ENCODE measurements at regions not wholly inside any gene's neighbourhood (a gene's known extent, or its start where the extent isn't known, plus 50 kb on each side); places are given as distances from the start of the nearest gene placed in this dataset.
A peak's percentile ranks its signal among the peaks of the same experiment; 100 is the strongest.

- no peak for DNase-seq
Measured at GRCh38 chr6:105990151-105990550, 96.0 kb upstream of the PRDM1 start.

- no peak for DNase-seq
Measured at GRCh38 chr6:105988812-105989577, 97.1 kb upstream of the PRDM1 start.

- DNase-seq = no peak
Measured at GRCh38 chr6:105988321-105988720, 97.8 kb upstream of the PRDM1 start.

- no peak for DNase-seq
Measured at GRCh38 chr6:105987516-105987915, 98.6 kb upstream of the PRDM1 start.

- no peak for DNase-seq
Measured at GRCh38 chr6:105986998-105987397, 99.1 kb upstream of the PRDM1 start.

GRCh38 chr6:105985816-105986632, 100.1 kb upstream of the PRDM1 start:
- DNase-seq = no peak

GRCh38 chr6:105985098-105985815, 100.9 kb upstream of the PRDM1 start:
- no peak for DNase-seq

- no peak for DNase-seq
Measured at GRCh38 chr6:105983763-105984162, 102.4 kb upstream of the PRDM1 start.

- DNase-seq = no peak
Measured at GRCh38 chr6:105982761-105983540, 103.2 kb upstream of the PRDM1 start.

GRCh38 chr6:105981888-105982358, 104.2 kb upstream of the PRDM1 start:
- DNase-seq = no peak

- peak; percentile 30 for DNase-seq
Measured at GRCh38 chr6:105981002-105981887, 104.9 kb upstream of the PRDM1 start.

- DNase-seq = no peak
Measured at GRCh38 chr6:105978974-105979373, 107.2 kb upstream of the PRDM1 start.

GRCh38 chr6:105977934-105978504, 108.1 kb upstream of the PRDM1 start:
- DNase-seq = no peak

GRCh38 chr6:105974986-105975385, 111.2 kb upstream of the PRDM1 start:
- no peak for DNase-seq

GRCh38 chr6:105972440-105972839, 113.7 kb upstream of the PRDM1 start:
- DNase-seq = no peak

- DNase-seq = no peak
Measured at GRCh38 chr6:105968603-105969333, 117.4 kb upstream of the PRDM1 start.

GRCh38 chr6:105967917-105968602, 118.1 kb upstream of the PRDM1 start:
- DNase-seq = no peak

GRCh38 chr6:105966481-105966880, 119.7 kb upstream of the PRDM1 start:
- no peak for DNase-seq

GRCh38 chr6:105964979-105965760, 121.0 kb upstream of the PRDM1 start:
- no peak for DNase-seq
